HepG2 (cell line): ENCODE measurements at regions not wholly inside any gene's neighbourhood (a gene's known extent, or its start where the extent isn't known, plus 50 kb on each side); places are given as distances from the start of the nearest gene placed in this dataset.

Experiments used
- ATAC-seq: fragments of 200-7000 bp; cut with Tn5 transposase; 3 replicates; pipeline ENCODE4 v1.9.1; 2020; ENCODE audit warnings: mild to moderate bottlenecking, moderate library complexity
- BruUV-seq: library from RNA; stranded (reverse); fragments of 400-500 nt; replicated peaks from 2 replicates; lab custom pipeline; 2021; lab: Mats Ljungman, UMichigan
- CTCF ChIA-PET: fragments of 300-600 bp; formaldehyde crosslinking; extraction: SDS; loops from one replicate; lab custom pipeline; 2021; ENCODE audit warnings: low total read pairs, inconsistent platforms, low intra/inter-chr PET ratio; lab: Yijun Ruan, JAX
- POLR2A ChIA-PET: fragments of 350-600 bp; sonication (Branson Sonifier 250); formaldehyde crosslinking; loops from one replicate; lab custom pipeline; 2020; ENCODE audit warnings: antibody characterized with exemption, inconsistent platforms; lab: Yijun Ruan, JAX
- DNase-seq: peaks from one replicate; pipeline ENCODE4 v3.0.0-alpha.2; 2015; ENCODE audit warnings: low spot score
- FAIRE-seq: peaks from 3 replicates; lab custom pipeline; 2011; peaks lifted over from hg19 to GRCh38; lab: Jason Lieb, UNC
- H2AFZ ChIP-seq: one replicate; pipeline ENCODE4 v1.6.1; 2011; ENCODE audit warnings: low read length, inconsistent platforms
- H3K27ac ChIP-seq: fragments of 300-600 bp; 3 replicates; pipeline ENCODE4 v1.8.0; 2011; ENCODE audit warnings: mixed run types, mild to moderate bottlenecking, mixed read lengths, low read length, inconsistent platforms; ENCODE audit not compliant: insufficient read depth; ENCODE audit errors: extremely low read length
- H3K27me3 ChIP-seq, 2 experiments: fragments of 200-600 bp in 1 of 2; 2 replicates in 1 of 2; 3 replicates in 1 of 2; pipeline versions ENCODE4 v1.6.0 to v1.8.0; 2011; ENCODE audit warnings: low read length in 2 of 2, mild to moderate bottlenecking in 2 of 2, moderate library complexity in 2 of 2, inconsistent platforms in 1 of 2; ENCODE audit not compliant: insufficient read depth in 2 of 2, control insufficient read depth in 1 of 2
- H3K36me3 ChIP-seq, 2 experiments: fragments of 200-600 bp in 1 of 2; replicated peaks in 1 of 2; 2 replicates in 1 of 2; 3 replicates in 1 of 2; pipeline versions ENCODE4 v1.5.1 to v1.8.0; 2011; ENCODE audit warnings: low read length in 2 of 2, inconsistent platforms in 1 of 2; ENCODE audit not compliant: insufficient read depth in 2 of 2, control insufficient read depth in 1 of 2
- H3K4me1 ChIP-seq: 2 replicates; pipeline ENCODE4 v1.5.1; 2012; ENCODE audit warnings: low read length, inconsistent platforms; ENCODE audit not compliant: insufficient read depth
- H3K4me2 ChIP-seq: 2 replicates; pipeline ENCODE4 v1.6.0; 2011; ENCODE audit warnings: low read depth, low read length, inconsistent platforms
- H3K4me3 ChIP-seq, 3 experiments: fragments of 200-600 bp in 1 of 3; sonication (generic), shearing (Covaris generic) in 1 of 3; replicated peaks in 1 of 3; 2 replicates each; pipeline ENCODE4 v1.5.1; 2011 to 2016; ENCODE audit warnings: low read length in 3 of 3, inconsistent platforms in 2 of 3, low read depth in 2 of 3, mild to moderate bottlenecking in 2 of 3, control low read depth in 1 of 3, mixed read lengths in 1 of 3; ENCODE audit not compliant: insufficient read depth in 1 of 3
- H3K79me2 ChIP-seq: one replicate; pipeline ENCODE4 v1.6.1; 2011; ENCODE audit warnings: low read length, inconsistent platforms; ENCODE audit not compliant: insufficient read depth
- H3K9ac ChIP-seq: 2 replicates; pipeline ENCODE4 v1.6.0; 2011; ENCODE audit warnings: mild to moderate bottlenecking, low read depth, low read length, inconsistent platforms; ENCODE audit not compliant: insufficient read depth
- H3K9me3 ChIP-seq: 2 replicates; pipeline ENCODE4 v1.5.1; 2012; ENCODE audit warnings: mild to moderate bottlenecking, low read length
- H4K20me1 ChIP-seq: 2 replicates; pipeline ENCODE4 v1.6.0; 2011; ENCODE audit warnings: inconsistent platforms, mild to moderate bottlenecking, low read length, moderate library complexity; ENCODE audit not compliant: insufficient read depth
- ADNP ChIP-seq: sonication (generic); formaldehyde crosslinking; IDR thresholded peaks from 2 replicates; pipeline ENCODE4 v1.4.0; 2020; ENCODE audit warnings: missing genetic modification reagents
- ATM ChIP-seq: fragments of 450-650 bp; IDR thresholded peaks from 2 replicates; pipeline ENCODE4 v1.7.1; 2017; ENCODE audit warnings: mild to moderate bottlenecking, borderline replicate concordance
- GABPB1 ChIP-seq: IDR thresholded peaks from 2 replicates; pipeline ENCODE4 v1.6.1; 2016; ENCODE audit warnings: mild to moderate bottlenecking, missing genetic modification reagents, moderate library complexity, missing compliant biosample characterization
- GLI4 ChIP-seq: sonication (generic); formaldehyde crosslinking; IDR thresholded peaks from 2 replicates; pipeline ENCODE4 v1.5.1; 2020; ENCODE audit warnings: missing genetic modification reagents, mild to moderate bottlenecking, moderate library complexity, borderline replicate concordance
- HOXA3 ChIP-seq: sonication (generic); formaldehyde crosslinking; IDR thresholded peaks from 2 replicates; pipeline ENCODE4 v1.5.0; 2020; ENCODE audit warnings: missing genetic modification reagents
- LCORL ChIP-seq, 2 experiments: fragments of 450-650 bp in 1 of 2; sonication (generic) in 1 of 2; formaldehyde crosslinking in 1 of 2; IDR thresholded peaks; 2 replicates each; pipeline versions ENCODE4 v1.5.0 to v1.6.1; 2017 to 2020; ENCODE audit warnings: antibody characterized with exemption in 1 of 2, missing genetic modification reagents in 1 of 2
- MEIS1 ChIP-seq: sonication (generic); formaldehyde crosslinking; IDR thresholded peaks from 2 replicates; pipeline ENCODE4 v1.9.0; 2021; ENCODE audit warnings: mild to moderate bottlenecking, missing genetic modification reagents, moderate library complexity, borderline replicate concordance
- REPIN1 ChIP-seq: sonication (generic); formaldehyde crosslinking; IDR thresholded peaks from 2 replicates; pipeline ENCODE4 v1.8.0; 2022; ENCODE audit warnings: missing genetic modification reagents, low read depth, mild to moderate bottlenecking, borderline replicate concordance
- SRSF1 ChIP-seq: fragments of 200-400 bp; formaldehyde crosslinking; optimal IDR thresholded peaks from 2 replicates; pipeline ENCODE3; 2017; ENCODE audit warnings: mild to moderate bottlenecking, low read depth, low read length, moderate library complexity
- ZNF3 ChIP-seq: IDR thresholded peaks from 2 replicates; pipeline ENCODE4 v1.7.0; 2017; ENCODE audit warnings: inconsistent platforms
- ZNF737 ChIP-seq: sonication (generic); formaldehyde crosslinking; IDR thresholded peaks from 2 replicates; pipeline ENCODE4 v1.5.0; 2020; ENCODE audit warnings: missing genetic modification reagents, mild to moderate bottlenecking, borderline replicate concordance
- ZNF780A ChIP-seq: sonication (generic); formaldehyde crosslinking; IDR thresholded peaks from 2 replicates; pipeline ENCODE4 v1.8.0; 2022; ENCODE audit warnings: mild to moderate bottlenecking, missing genetic modification reagents, moderate library complexity
- WGBS: methylation state at CpG from one replicate; pipeline ENCODE4 v1.1.6; 2017; ENCODE audit warnings: low lambda C conversion rate; 5-methylcytosine and 5-hydroxymethylcytosine counted together
- in situ Hi-C: cut with HindIII; loops from 2 replicates; pipeline ENCODE4 v1.10.0; 2017; ENCODE audit warnings: low pct_unique_long_range_greater_than_20kb; ENCODE audit not compliant: extremely low pct_ligation_motif_present
- intact Hi-C: fragments of 100-400 bp; cut with micrococcal nuclease; formaldehyde crosslinking; loops from one replicate; pipeline ENCODE4 v1.10.0; 2022; ENCODE audit not compliant: unreplicated experiment
- TF ChIP-seq, protein P1 (sequence below): sonication (generic); formaldehyde crosslinking; IDR thresholded peaks from 2 replicates; pipeline ENCODE4 v1.8.0; 2023; ENCODE audit warnings: mild to moderate bottlenecking, missing genetic modification reagents
- TF ChIP-seq, protein P2 (sequence below): sonication (generic); formaldehyde crosslinking; IDR thresholded peaks from 2 replicates; pipeline ENCODE4 v1.4.0; 2020; ENCODE audit warnings: missing genetic modification reagents, mild to moderate bottlenecking, borderline replicate concordance
- TF ChIP-seq, protein P3 (sequence below): fragments of 450-650 bp; IDR thresholded peaks from 2 replicates; pipeline ENCODE4 v1.6.1; 2017
- TF ChIP-seq, protein P4 (sequence below): sonication (generic); formaldehyde crosslinking; IDR thresholded peaks from 2 replicates; pipeline ENCODE4 v1.4.0; 2020; ENCODE audit warnings: missing genetic modification reagents, mild to moderate bottlenecking, borderline replicate concordance
- TF ChIP-seq, protein P5 (sequence below): sonication (generic); formaldehyde crosslinking; IDR thresholded peaks from 2 replicates; pipeline ENCODE4 v1.8.1; 2023; ENCODE audit warnings: mild to moderate bottlenecking, missing genetic modification reagents

DNA sequence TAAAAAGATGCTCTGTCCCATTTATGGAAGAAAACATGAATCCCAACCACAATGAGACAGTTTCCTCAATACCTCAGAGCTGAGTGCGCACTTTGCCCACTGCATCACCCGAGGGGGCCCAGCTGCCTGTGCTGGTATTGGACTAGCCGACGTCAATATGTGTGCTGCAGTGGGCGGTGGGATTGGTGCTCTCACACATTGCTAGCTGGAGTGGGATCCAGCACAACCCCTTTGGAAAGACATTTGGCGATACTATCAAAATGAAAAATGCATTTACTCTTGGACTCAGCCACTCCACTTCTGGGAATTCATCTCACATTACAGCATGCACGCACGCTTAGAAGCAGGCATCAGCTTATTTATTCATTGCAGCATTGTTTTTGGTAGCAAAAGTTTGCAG is 289.2 kb upstream of the FOXF1 start:
- intact Hi-C loops, result no loop called here
- H3K36me3 ChIP-seq, result no peaks in the 10 kb centered on the region
- no peak for FAIRE-seq
- peaks cover 6 to 67% of the 10 kb centered on the region in 2 experiments; a peak in 3 of 5 replicates for H3K27me3 ChIP-seq
- H3K9me3 ChIP-seq, result no peaks in the 10 kb centered on the region
- no TSS peak for BruUV-seq
- in situ Hi-C loops, result no loop called here
- ChIA-PET CTCF (no interaction called here), POLR2A (no interaction called here)
- no peaks in the 10 kb centered on the region for H4K20me1 ChIP-seq
- no peaks in the 10 kb centered on the region for H3K79me2 ChIP-seq
- H3K4me2 ChIP-seq, result no peak overlapping the region
- no peak overlapping the region for H3K9ac ChIP-seq
- no peak for ATAC-seq
- WGBS, result 35% methylated on average over 8 of the region's 8 CpGs
- no peak overlapping the region for H3K4me3 ChIP-seq
- no peaks in the 10 kb centered on the region for H3K4me1 ChIP-seq
- no peak overlapping the region for H2AFZ ChIP-seq
- H3K27ac ChIP-seq, result no peak overlapping the region
- DNase-seq, result no peak
- TF ChIP-seq MEIS1 (CRISPR knock-in tag) (no peak), ZNF737 (CRISPR knock-in tag) (no peak), REPIN1 (no peak), SRSF1 (no peak), GABPB1 (CRISPR knock-in tag) (no peak), GLI4 (no peak), ZNF780A (CRISPR knock-in tag) (no peak), ADNP (CRISPR knock-in tag) (no peak), HOXA3 (CRISPR knock-in tag) (no peak), ZNF3 (CRISPR knock-in tag) (no peak), ATM (no peak), LCORL (IDR thresholded peaks at IDR 0.05) (no peak), LCORL (CRISPR knock-in tag; IDR thresholded peaks at IDR 0.05) (no peak)
- TF ChIP-seq, protein P1, sequence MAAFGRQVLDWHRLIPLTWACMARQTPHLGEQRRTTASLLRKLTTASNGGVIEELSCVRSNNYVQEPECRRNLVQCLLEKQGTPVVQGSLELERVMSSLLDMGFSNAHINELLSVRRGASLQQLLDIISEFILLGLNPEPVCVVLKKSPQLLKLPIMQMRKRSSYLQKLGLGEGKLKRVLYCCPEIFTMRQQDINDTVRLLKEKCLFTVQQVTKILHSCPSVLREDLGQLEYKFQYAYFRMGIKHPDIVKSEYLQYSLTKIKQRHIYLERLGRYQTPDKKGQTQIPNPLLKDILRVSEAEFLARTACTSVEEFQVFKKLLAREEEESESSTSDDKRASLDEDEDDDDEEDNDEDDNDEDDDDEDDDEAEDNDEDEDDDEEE (CRISPR knock-in tag), result no peak
- TF ChIP-seq, protein P2, sequence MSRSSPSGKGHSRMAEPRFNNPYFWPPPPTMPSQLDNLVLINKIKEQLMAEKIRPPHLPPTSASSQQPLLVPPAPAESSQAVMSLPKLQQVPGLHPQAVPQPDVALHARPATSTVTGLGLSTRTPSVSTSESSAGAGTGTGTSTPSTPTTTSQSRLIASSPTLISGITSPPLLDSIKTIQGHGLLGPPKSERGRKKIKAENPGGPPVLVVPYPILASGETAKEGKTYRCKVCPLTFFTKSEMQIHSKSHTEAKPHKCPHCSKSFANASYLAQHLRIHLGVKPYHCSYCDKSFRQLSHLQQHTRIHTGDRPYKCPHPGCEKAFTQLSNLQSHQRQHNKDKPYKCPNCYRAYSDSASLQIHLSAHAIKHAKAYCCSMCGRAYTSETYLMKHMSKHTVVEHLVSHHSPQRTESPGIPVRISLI (CRISPR knock-in tag), result no peak
- TF ChIP-seq, protein P3, sequence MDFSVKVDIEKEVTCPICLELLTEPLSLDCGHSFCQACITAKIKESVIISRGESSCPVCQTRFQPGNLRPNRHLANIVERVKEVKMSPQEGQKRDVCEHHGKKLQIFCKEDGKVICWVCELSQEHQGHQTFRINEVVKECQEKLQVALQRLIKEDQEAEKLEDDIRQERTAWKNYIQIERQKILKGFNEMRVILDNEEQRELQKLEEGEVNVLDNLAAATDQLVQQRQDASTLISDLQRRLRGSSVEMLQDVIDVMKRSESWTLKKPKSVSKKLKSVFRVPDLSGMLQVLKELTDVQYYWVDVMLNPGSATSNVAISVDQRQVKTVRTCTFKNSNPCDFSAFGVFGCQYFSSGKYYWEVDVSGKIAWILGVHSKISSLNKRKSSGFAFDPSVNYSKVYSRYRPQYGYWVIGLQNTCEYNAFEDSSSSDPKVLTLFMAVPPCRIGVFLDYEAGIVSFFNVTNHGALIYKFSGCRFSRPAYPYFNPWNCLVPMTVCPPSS, result no peak
- TF ChIP-seq, protein P4, sequence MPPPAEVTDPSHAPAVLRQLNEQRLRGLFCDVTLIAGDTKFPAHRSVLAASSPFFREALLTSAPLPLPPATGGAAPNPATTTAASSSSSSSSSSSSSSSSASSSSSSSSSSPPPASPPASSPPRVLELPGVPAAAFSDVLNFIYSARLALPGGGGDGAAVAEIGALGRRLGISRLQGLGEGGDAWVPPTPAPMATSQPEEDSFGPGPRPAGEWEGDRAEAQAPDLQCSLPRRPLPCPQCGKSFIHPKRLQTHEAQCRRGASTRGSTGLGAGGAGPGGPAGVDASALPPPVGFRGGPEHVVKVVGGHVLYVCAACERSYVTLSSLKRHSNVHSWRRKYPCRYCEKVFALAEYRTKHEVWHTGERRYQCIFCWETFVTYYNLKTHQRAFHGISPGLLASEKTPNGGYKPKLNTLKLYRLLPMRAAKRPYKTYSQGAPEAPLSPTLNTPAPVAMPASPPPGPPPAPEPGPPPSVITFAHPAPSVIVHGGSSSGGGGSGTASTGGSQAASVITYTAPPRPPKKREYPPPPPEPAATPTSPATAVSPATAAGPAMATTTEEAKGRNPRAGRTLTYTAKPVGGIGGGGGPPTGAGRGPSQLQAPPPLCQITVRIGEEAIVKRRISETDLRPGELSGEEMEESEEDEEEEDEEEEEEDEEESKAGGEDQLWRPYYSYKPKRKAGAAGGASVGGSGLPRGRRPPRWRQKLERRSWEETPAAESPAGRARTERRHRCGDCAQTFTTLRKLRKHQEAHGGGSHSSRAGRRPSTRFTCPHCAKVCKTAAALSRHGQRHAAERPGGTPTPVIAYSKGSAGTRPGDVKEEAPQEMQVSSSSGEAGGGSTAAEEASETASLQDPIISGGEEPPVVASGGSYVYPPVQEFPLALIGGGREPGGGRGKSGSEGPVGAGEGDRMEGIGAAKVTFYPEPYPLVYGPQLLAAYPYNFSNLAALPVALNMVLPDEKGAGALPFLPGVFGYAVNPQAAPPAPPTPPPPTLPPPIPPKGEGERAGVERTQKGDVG, result no peak
- TF ChIP-seq, protein P5, sequence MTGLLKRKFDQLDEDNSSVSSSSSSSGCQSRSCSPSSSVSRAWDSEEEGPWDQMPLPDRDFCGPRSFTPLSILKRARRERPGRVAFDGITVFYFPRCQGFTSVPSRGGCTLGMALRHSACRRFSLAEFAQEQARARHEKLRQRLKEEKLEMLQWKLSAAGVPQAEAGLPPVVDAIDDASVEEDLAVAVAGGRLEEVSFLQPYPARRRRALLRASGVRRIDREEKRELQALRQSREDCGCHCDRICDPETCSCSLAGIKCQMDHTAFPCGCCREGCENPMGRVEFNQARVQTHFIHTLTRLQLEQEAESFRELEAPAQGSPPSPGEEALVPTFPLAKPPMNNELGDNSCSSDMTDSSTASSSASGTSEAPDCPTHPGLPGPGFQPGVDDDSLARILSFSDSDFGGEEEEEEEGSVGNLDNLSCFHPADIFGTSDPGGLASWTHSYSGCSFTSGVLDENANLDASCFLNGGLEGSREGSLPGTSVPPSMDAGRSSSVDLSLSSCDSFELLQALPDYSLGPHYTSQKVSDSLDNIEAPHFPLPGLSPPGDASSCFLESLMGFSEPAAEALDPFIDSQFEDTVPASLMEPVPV (CRISPR knock-in tag), result no peak
